ENCODE measurements at regions not wholly inside any gene's neighbourhood (a gene's known extent, or its start where the extent isn't known, plus 50 kb on each side); places are given as distances from the start of the nearest gene placed in this dataset.

GRCh38 chr12:66900616-66901015 lies 221.7 kb upstream of the GRIP1 start:
- Histone ChIP-seq H3K4me2 (peak overlapping the region; percentile 54), H3K4me3 (no peak overlapping the region), H3K4me1 (peaks cover 25% of the 10 kb centered on the region)

GRCh38 chr12:66901138-66901932 lies 222.5 kb upstream of the GRIP1 start:
- no peak for TF ChIP-seq Cebpa-rat (IDR thresholded peaks at IDR 0.05)
- Histone ChIP-seq H4K20me1 (no peaks in the 10 kb centered on the region), H3K27ac (no peak overlapping the region; the same call in 1 of the 2 replicates), H3K9ac (no peak overlapping the region), H3K4me3 (no peak overlapping the region), H3K27me3 (no peaks in the 10 kb centered on the region), H3K9me3 (no peaks in the 10 kb centered on the region), H3K36me3 (no peaks in the 10 kb centered on the region), H3K4me2 (peak overlapping the region; percentile 54), H3K4me1 (peaks cover 25% of the 10 kb centered on the region)

More at GRCh38 chr12:66900616-66901015, 221.7 kb upstream of the GRIP1 start:
- H4K20me1 ChIP-seq = no peaks in the 10 kb centered on the region
- H3K27ac ChIP-seq = peak overlapping the region; percentile 31; the same call in 1 of the 2 replicates
- no peak for TF ChIP-seq Cebpa-rat (IDR thresholded peaks at IDR 0.05)
- no peaks in the 10 kb centered on the region for H3K9me3 ChIP-seq
- H3K27me3 ChIP-seq = no peaks in the 10 kb centered on the region
- no peak overlapping the region for H3K9ac ChIP-seq
- no peaks in the 10 kb centered on the region for H3K36me3 ChIP-seq

GRCh38 chr12:66902020-66902419 lies 223.1 kb upstream of the GRIP1 start:
- Histone ChIP-seq H3K9ac (no peak overlapping the region), H3K9me3 (no peaks in the 10 kb centered on the region), H3K27me3 (no peaks in the 10 kb centered on the region), H4K20me1 (no peaks in the 10 kb centered on the region), H3K4me1 (peaks cover 25% of the 10 kb centered on the region), H3K27ac (no peak overlapping the region), H3K4me2 (0 out of 2 replicates have a peak overlapping the region, but pooled peaks have one; percentile 54), H3K4me3 (no peak overlapping the region), H3K36me3 (no peaks in the 10 kb centered on the region)
- no peak for TF ChIP-seq Cebpa-rat (IDR thresholded peaks at IDR 0.05)

- no peak overlapping the region for H3K4me3 ChIP-seq
- H3K27ac ChIP-seq = no peak overlapping the region
- H3K9ac ChIP-seq = no peak overlapping the region
- H3K4me2 ChIP-seq = no peak overlapping the region
- H4K20me1 ChIP-seq = no peaks in the 10 kb centered on the region
- no peaks in the 10 kb centered on the region for H3K9me3 ChIP-seq
- no peak for TF ChIP-seq Cebpa-rat (IDR thresholded peaks at IDR 0.05)
- no peaks in the 10 kb centered on the region for H3K36me3 ChIP-seq
- H3K27me3 ChIP-seq = no peaks in the 10 kb centered on the region
- H3K4me1 ChIP-seq = peaks cover 25% of the 10 kb centered on the region
Measured at GRCh38 chr12:66903782-66904396, 225.0 kb upstream of the GRIP1 start.

GRCh38 chr12:66905201-66905600 lies 226.3 kb upstream of the GRIP1 start:
- Histone ChIP-seq H3K9me3 (no peaks in the 10 kb centered on the region), H3K4me2 (no peak overlapping the region), H4K20me1 (no peaks in the 10 kb centered on the region), H3K4me3 (no peak overlapping the region), H3K9ac (no peak overlapping the region), H3K27me3 (no peaks in the 10 kb centered on the region), H3K4me1 (peaks cover 22% of the 10 kb centered on the region), H3K36me3 (no peaks in the 10 kb centered on the region), H3K27ac (no peak overlapping the region)
- TF ChIP-seq Cebpa-rat (IDR thresholded peaks at IDR 0.05) = no peak

- Histone ChIP-seq H3K4me2 (no peak overlapping the region), H3K36me3 (no peaks in the 10 kb centered on the region), H3K9me3 (peaks cover 6% of the 10 kb centered on the region), H3K4me3 (no peak overlapping the region), H3K27ac (no peak overlapping the region), H3K27me3 (no peaks in the 10 kb centered on the region), H3K9ac (no peak overlapping the region), H3K4me1 (no peaks in the 10 kb centered on the region), H4K20me1 (no peaks in the 10 kb centered on the region)
- no peak for TF ChIP-seq Cebpa-rat (IDR thresholded peaks at IDR 0.05)
Measured at GRCh38 chr12:66910366-66910974, 231.6 kb upstream of the GRIP1 start.

- TF ChIP-seq Cebpa-rat (IDR thresholded peaks at IDR 0.05) = no peak
- no peaks in the 10 kb centered on the region for H3K27me3 ChIP-seq
- no peak overlapping the region for H3K4me3 ChIP-seq
- no peaks in the 10 kb centered on the region for H3K36me3 ChIP-seq
- H3K27ac ChIP-seq = no peak overlapping the region
- H4K20me1 ChIP-seq = no peaks in the 10 kb centered on the region
- peaks cover 9% of the 10 kb centered on the region for H3K9me3 ChIP-seq
- H3K4me2 ChIP-seq = no peak overlapping the region
- no peak overlapping the region for H3K9ac ChIP-seq
- no peaks in the 10 kb centered on the region for H3K4me1 ChIP-seq
Measured at GRCh38 chr12:66915306-66915904, 236.5 kb upstream of the GRIP1 start.

- H3K4me1 ChIP-seq = no peaks in the 10 kb centered on the region
- no peak overlapping the region for H3K4me3 ChIP-seq
- H3K27ac ChIP-seq = no peak overlapping the region
- TF ChIP-seq Cebpa-rat (IDR thresholded peaks at IDR 0.05) = no peak
- no peak overlapping the region for H3K4me2 ChIP-seq
- H3K27me3 ChIP-seq = no peaks in the 10 kb centered on the region
- no peaks in the 10 kb centered on the region for H4K20me1 ChIP-seq
- peaks cover 9% of the 10 kb centered on the region for H3K9me3 ChIP-seq
- no peak overlapping the region for H3K9ac ChIP-seq
- no peaks in the 10 kb centered on the region for H3K36me3 ChIP-seq
Measured at GRCh38 chr12:66916189-66916588, 237.3 kb upstream of the GRIP1 start.

GRCh38 chr12:66919466-66919865 lies 240.6 kb upstream of the GRIP1 start:
- Histone ChIP-seq H3K27ac (no peak overlapping the region), H3K9ac (no peak overlapping the region), H3K4me2 (no peak overlapping the region), H3K27me3 (no peaks in the 10 kb centered on the region), H3K36me3 (no peaks in the 10 kb centered on the region), H3K9me3 (peaks cover 4% of the 10 kb centered on the region), H3K4me3 (no peak overlapping the region), H4K20me1 (no peaks in the 10 kb centered on the region), H3K4me1 (no peaks in the 10 kb centered on the region)
- no peak for TF ChIP-seq Cebpa-rat (IDR thresholded peaks at IDR 0.05)

GRCh38 chr12:66920205-66920604 lies 241.3 kb upstream of the GRIP1 start:
- H3K4me2 ChIP-seq = no peak overlapping the region
- H3K9me3 ChIP-seq = peaks cover 4% of the 10 kb centered on the region
- no peak overlapping the region for H3K4me3 ChIP-seq
- no peaks in the 10 kb centered on the region for H3K36me3 ChIP-seq
- TF ChIP-seq Cebpa-rat (IDR thresholded peaks at IDR 0.05) = no peak
- no peaks in the 10 kb centered on the region for H3K4me1 ChIP-seq
- H3K9ac ChIP-seq = no peak overlapping the region
- no peaks in the 10 kb centered on the region for H3K27me3 ChIP-seq
- H4K20me1 ChIP-seq = no peaks in the 10 kb centered on the region
- H3K27ac ChIP-seq = no peak overlapping the region
